ENCODE measurements at regions not wholly inside any gene's neighbourhood (a gene's known extent, or its start where the extent isn't known, plus 50 kb on each side); places are given as distances from the start of the nearest gene placed in this dataset.

DNA sequence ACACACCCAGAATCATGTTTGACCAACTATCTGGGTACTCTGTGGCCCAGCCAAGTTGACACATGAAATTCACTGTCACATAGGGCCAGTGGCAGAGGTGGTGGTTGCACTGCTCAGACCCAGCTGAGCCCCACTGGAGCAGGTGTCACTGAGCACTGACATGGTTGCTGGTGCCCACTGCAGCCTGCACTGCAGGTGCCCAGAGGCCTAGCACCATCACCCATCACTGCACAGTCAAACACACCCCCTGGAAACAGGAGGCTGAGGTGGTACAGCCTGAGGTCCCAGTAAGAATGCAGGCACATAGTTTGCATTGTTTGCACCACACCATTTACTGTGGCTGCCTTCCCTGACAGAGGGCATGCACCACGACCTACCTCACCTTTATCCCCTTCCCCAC is 278.7 kb upstream of the MGAT5 start:
- no peaks in the 10 kb centered on the region for H4K20me1 ChIP-seq (ENCODE audit: insufficient read depth)
- H3K79me2 ChIP-seq (ENCODE audit: insufficient read depth, low read length), result no peaks in the 10 kb centered on the region
- TF ChIP-seq, protein P1, sequence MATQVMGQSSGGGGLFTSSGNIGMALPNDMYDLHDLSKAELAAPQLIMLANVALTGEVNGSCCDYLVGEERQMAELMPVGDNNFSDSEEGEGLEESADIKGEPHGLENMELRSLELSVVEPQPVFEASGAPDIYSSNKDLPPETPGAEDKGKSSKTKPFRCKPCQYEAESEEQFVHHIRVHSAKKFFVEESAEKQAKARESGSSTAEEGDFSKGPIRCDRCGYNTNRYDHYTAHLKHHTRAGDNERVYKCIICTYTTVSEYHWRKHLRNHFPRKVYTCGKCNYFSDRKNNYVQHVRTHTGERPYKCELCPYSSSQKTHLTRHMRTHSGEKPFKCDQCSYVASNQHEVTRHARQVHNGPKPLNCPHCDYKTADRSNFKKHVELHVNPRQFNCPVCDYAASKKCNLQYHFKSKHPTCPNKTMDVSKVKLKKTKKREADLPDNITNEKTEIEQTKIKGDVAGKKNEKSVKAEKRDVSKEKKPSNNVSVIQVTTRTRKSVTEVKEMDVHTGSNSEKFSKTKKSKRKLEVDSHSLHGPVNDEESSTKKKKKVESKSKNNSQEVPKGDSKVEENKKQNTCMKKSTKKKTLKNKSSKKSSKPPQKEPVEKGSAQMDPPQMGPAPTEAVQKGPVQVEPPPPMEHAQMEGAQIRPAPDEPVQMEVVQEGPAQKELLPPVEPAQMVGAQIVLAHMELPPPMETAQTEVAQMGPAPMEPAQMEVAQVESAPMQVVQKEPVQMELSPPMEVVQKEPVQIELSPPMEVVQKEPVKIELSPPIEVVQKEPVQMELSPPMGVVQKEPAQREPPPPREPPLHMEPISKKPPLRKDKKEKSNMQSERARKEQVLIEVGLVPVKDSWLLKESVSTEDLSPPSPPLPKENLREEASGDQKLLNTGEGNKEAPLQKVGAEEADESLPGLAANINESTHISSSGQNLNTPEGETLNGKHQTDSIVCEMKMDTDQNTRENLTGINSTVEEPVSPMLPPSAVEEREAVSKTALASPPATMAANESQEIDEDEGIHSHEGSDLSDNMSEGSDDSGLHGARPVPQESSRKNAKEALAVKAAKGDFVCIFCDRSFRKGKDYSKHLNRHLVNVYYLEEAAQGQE (IDR thresholded peaks at IDR 0.05; ENCODE audit: low read depth), result no peak
- TF ChIP-seq YY1 (IDR thresholded peaks at IDR 0.05; ENCODE audit: extremely low read depth, insufficient replicate concordance, low read depth, low read length) (no peak), EZH2phosphoT487 (IDR thresholded peaks at IDR 0.05; ENCODE audit: borderline replicate concordance) (no peak), ZFX (IDR thresholded peaks at IDR 0.05) (no peak), CEBPB (IDR thresholded peaks at IDR 0.05; ENCODE audit: low read depth) (no peak), CBX3 (IDR thresholded peaks at IDR 0.05; ENCODE audit: low read depth) (no peak), POLR2A (IDR thresholded peaks at IDR 0.05; ENCODE audit: borderline replicate concordance, extremely low read depth, insufficient read depth, insufficient read length) (no peak), ELF1 (IDR thresholded peaks at IDR 0.05; ENCODE audit: borderline replicate concordance, low read depth) (no peak), SP1 (IDR thresholded peaks at IDR 0.05; ENCODE audit: low read depth) (no peak), SRF (IDR thresholded peaks at IDR 0.05; ENCODE audit: low read depth) (no peak)
- TF ChIP-seq, protein P2, sequence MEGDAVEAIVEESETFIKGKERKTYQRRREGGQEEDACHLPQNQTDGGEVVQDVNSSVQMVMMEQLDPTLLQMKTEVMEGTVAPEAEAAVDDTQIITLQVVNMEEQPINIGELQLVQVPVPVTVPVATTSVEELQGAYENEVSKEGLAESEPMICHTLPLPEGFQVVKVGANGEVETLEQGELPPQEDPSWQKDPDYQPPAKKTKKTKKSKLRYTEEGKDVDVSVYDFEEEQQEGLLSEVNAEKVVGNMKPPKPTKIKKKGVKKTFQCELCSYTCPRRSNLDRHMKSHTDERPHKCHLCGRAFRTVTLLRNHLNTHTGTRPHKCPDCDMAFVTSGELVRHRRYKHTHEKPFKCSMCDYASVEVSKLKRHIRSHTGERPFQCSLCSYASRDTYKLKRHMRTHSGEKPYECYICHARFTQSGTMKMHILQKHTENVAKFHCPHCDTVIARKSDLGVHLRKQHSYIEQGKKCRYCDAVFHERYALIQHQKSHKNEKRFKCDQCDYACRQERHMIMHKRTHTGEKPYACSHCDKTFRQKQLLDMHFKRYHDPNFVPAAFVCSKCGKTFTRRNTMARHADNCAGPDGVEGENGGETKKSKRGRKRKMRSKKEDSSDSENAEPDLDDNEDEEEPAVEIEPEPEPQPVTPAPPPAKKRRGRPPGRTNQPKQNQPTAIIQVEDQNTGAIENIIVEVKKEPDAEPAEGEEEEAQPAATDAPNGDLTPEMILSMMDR (IDR thresholded peaks at IDR 0.05 in 2 of 3, conservative IDR thresholded peaks at IDR 0.05 in 1 of 3; ENCODE audit: borderline replicate concordance in 1 of 3, insufficient read depth in 1 of 3, low read depth in 2 of 3, low read length in 2 of 3), result no peak
- TF ChIP-seq, protein P3, sequence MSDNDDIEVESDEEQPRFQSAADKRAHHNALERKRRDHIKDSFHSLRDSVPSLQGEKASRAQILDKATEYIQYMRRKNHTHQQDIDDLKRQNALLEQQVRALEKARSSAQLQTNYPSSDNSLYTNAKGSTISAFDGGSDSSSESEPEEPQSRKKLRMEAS (IDR thresholded peaks at IDR 0.05), result no peak
- no peak overlapping the region for H3K4me2 ChIP-seq (ENCODE audit: low read length)
- H3K4me3 ChIP-seq (replicated peaks in 1 of 2; ENCODE audit: low read depth in 1 of 2, low read length in 2 of 2), result no peak overlapping the region
- H3K27ac ChIP-seq (ENCODE audit: low read depth, low read length), result no peak overlapping the region
- no peak overlapping the region for H3K9ac ChIP-seq (ENCODE audit: low read length)
- BruUV-seq (replicated peaks), result no TSS peak
- CTCF ChIA-PET, result no interaction called here
- POLR2A ChIA-PET, result no interaction called here
- H3K9me3 ChIP-seq (ENCODE audit: control insufficient read depth in 1 of 2, insufficient read depth in 1 of 2, low read depth in 1 of 2, low read length in 2 of 2), result no peaks in the 10 kb centered on the region
- H3K4me1 ChIP-seq (ENCODE audit: control insufficient read depth in 1 of 2, insufficient read depth in 2 of 2, low read length in 2 of 2), result no peaks in the 10 kb centered on the region
- no peaks in the 10 kb centered on the region for H3K9me2 ChIP-seq (ENCODE audit: insufficient read depth)
- H3K27me3 ChIP-seq (ENCODE audit: insufficient read depth, low read length), result peaks cover 19% of the 10 kb centered on the region
- no peak overlapping the region for H2AFZ ChIP-seq (ENCODE audit: low read depth, low read length, poor library complexity, severe bottlenecking)
- ATAC-seq (no peak), DNase-seq (ENCODE audit: low read depth, low spot score) (no peak)
- H3K36me3 ChIP-seq (ENCODE audit: control insufficient read depth in 1 of 2, insufficient read depth in 2 of 2, low read length in 2 of 2), result no peaks in the 10 kb centered on the region
- RAD21 ChIA-PET (ENCODE audit: low non-redundant PET in 1 of 2, low total read pairs in 2 of 2, uncharacterized antibody in 2 of 2, unreplicated experiment in 2 of 2), result no interaction called here
- intact Hi-C loops (cut with micrococcal nuclease), result no loop called here
